GM21526 (cell line): ENCODE measurements at regions not wholly inside any gene's neighbourhood (a gene's known extent, or its start where the extent isn't known, plus 50 kb on each side); places are given as distances from the start of the nearest gene placed in this dataset.

ENCODE experiments used
- ATAC-seq: cut with Tn5 transposase; IDR thresholded peaks from one replicate; pipeline ENCODE4 v1.9.1; 2021; ENCODE audit warnings: moderate library complexity; ENCODE audit not compliant: unreplicated experiment, low FRiP score

DNA sequence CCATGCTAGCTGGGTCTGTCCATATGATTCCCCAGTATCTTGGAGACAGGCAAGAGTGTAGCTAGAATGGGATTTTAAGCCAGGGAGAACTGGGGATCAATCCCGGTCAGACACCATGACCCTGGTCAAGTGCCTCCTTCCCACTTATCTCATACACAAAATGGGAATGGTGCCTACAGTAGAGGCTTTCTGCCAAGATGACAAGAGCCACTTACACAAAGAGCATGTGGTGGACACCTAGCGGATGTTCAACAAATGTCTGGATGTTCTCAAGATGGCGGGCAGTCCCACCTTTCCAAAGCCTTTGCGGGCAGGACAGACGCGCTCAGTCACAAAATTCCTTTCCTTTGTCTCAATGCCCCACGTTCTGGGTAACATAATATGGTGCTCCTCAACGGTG, 57.3 kb downstream of the MAF start:
- no peak for ATAC-seq

DNA sequence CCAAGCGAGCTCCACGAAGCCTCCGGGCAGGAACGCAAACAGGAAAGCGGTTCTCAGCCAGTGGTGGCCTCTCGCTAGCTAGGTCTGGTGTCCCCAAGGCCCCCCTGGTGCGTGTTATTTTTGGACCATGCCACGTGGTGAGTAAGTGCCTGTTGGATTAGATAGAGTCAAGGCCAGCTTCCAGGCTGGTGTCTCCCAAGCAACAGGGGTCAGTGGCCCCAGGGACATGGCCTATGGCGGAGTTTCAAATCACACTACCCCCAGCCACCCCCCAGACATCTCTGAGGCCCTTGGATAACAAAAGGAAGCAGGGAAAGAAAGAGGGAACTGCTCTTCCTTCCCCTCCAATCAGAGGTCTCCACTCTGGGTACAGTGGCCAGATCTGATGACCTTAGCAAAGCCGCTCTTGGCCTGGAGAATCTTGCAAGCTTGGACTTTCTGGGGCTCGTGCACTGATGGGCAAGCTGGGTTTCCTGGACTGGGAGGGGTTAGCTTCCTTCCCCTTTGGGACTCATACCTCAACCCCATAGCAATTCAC, 58.2 kb downstream of the MAF start:
- ATAC-seq, result no peak

DNA sequence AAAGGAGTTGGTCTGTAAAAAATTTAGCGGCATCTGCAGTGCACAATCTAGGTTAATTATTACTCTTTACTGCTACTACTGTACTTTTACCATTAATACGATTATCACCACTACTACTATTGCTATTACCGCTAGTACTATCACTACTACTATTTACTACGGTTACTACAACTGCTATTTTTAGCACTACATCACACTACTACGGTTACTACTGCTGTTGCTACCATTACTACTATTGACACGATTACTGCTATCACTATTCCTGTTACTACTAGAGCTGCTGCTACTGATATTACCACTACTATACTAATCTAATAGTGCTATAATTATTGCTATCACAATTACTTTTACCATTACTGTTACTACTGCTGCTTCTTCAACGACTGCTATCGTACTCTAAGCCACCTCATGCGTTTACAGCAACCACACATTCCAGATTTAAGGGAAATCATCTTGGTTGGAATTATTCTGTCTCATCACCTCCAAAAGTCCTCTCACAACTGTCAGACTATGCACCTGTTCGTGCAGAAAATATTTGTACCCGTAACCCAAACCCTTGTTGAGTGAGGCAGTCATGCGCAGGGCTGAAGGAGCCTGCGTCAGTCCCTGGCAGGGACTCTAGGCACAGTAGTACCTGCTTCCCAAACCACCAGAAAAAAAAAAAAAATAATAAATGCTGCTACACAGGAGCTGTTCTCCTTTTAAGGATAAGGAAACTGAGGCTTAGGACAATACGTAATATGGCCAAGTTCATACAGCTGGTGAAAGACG, 59.5 kb downstream of the MAF start:
- ATAC-seq, result no peak

DNA sequence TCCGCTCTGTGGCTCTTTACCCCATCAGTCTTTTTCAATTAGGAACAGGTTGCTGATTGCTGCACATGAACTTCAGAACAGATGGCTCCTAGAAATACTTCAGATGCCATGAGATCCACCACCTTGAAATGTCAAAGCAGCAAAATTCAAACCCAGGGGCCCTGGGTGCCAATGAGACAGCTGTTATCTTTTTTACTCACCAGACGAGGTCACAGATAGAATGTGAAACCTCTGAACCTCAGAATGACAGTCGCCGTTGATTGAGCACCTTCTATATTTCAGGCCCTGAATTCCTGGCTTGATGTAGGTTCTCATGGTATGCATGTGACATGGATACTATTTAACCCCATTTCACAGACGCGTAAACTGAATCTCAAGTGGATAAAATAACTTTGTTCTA, 63.0 kb downstream of the MAF start:
- no peak for ATAC-seq

DNA sequence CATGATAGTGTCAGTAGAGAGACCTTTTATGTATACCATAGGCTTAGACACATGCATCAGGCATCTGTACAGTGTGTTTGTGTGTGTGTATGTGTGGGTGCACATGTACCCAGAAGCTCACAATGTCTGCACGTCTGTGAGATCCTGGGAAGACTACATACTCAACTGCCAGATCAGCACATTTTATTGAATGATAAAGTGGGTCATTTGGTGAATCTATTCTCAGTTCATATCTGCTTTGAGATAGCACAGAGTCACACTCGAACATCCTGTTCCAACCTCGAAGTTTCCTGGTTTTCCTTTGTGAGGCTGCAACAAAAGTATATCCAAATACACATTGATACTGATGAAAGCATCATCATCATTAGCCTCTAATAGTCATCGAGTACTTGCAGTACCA, 63.6 kb downstream of the MAF start:
- no peak for ATAC-seq

DNA sequence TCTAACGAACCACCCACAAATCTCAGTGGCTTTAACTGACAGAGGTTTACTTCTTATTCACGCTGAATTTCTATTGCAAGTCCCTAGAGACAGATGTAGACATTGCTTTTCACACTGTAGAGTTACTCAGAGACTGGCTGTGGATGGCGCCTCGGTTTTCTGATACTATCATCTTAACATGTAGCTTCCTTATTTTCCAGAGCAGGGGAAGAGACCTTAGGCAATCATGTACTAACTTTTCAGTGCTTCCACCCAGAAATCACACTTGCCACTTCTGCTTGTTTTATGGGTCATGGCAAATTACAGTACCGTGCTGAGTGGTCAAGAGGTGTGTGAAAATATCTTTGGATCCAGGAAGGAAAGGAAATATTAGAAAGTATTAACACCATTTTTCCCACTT, 65.4 kb downstream of the MAF start:
- ATAC-seq, result no peak

DNA sequence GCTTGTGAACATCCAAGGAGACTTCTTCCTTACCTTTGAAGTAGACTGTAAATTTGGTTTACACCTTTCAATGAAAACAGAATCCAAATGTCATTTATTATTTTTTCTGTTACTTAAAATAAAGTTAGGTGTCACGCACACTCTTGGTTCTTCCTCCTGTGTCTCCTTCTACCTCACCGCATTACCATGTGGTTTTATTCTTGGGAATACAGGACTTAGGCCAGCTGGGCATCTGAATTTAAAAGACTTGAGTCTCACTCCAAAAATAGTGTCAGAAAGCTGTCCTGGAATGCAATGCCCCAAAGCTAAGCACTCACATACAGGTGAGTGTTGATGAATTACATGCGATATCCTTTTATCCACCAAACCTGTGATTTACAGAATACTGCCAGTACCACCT, 66.4 kb downstream of the MAF start:
- no peak for ATAC-seq

DNA sequence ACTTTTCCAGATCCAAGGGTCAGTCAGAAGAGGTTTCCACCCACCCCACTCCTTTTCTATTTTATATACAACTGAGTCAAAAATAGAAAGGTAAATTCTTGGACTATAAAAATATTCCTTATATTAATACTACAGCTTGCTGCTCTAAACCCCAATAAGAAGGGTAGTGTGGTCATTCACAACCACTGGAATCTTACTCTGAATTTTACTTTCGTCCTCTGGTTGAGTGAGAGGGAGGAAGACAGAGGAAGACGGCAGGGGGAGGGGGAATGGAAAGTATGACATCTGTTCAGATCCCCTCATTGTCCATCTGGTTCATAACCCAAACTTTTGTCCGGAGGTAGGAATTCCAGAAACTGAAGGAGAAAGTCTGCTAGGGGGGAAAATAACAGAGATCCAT, 67.2 kb downstream of the MAF start:
- ATAC-seq, result no peak

DNA sequence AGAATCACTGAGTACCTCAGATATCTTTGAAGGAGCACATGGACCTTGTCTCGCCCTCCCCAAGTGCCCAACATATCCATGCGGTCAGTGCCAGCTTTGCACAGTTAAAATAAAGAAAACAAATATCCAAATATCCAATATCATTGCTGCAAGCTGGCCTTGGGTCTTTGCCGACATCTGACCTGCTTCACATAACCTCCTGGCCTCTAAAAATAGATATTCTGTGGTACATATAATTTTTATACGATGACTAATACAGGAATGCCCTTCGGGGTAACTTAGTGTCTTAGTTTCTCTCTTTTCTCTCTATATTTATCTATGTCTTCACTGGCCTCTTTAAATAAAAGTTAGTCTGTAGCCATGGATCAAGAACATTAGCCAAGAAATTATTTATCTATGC, 67.8 kb downstream of the MAF start:
- no peak for ATAC-seq

DNA sequence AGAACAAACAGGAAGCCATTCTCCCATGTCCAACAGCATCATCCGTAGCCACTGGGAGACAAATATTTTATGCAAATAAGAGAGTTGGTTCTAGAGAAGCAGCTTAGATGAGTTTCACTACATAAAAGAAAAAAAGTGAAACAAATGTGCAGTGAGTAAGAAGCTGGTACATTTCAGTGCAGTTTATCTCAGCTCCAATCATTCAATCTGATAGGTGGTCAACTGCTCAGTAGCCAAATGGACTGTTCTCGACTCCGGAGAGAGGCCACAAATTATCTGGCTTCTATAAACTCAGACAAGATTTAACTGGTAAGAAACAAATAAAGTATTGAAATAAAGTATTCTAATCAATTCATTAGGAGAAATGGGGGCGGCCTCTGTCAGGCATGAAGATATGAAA, 68.3 kb downstream of the MAF start:
- no peak for ATAC-seq

DNA sequence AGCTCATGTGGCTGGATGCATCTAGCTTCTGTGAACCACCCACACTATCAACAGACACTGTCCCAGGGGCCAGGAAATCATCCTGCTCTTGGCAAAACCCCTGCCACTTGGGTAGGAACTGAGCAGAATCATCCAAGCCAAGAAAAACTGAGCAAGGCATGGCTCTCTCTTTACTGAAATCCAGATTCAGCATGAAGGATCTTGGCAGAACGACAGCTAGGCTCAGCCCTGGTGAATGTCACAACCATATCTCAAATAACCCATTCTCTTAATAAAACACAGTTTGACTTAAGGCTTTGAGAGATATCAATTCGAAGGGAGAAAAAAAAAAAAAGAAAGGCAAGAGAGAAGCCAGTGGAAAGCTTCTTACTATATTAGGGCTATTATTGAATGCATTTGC, 72.2 kb downstream of the MAF start:
- ATAC-seq, result no peak

DNA sequence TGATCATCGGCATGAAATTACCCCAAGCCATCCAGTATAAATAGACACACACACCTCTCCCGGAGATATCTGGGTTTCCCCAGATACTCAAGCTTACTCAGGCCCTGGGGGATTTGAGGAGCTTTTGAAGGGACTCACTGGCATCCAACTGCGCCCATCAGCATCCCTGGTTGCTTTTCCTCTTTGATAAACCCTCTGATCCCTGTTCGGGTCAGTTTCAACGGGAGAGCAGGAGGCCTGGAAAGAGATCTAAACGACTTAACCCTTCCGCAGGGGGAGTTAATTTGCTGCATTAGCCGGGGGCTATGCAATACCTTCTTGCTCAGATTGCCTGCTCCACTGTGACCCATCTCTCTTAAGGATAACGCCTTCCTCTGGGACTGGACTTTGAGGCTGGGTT, 76.6 kb downstream of the MAF start:
- no peak for ATAC-seq

DNA sequence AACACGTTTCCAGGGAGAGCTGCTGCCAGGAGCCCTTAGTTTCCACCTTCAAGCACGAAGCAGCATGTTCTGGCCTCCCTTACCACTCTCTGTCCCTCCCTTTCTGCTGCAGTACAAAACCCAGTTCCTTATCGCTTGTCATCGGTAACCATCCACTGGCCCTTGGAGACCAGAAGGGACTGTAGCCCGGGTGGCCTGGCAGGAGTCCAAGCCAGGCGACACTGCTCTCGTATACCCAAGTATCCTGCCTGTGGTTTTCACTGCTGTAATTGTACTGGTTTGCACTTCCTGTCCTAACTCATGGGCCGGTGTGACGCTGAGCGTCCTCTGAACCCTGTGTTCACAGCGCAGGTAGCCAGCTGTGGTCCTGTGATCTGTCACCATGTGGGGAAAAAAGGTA, 81.1 kb downstream of the MAF start:
- no peak for ATAC-seq

DNA sequence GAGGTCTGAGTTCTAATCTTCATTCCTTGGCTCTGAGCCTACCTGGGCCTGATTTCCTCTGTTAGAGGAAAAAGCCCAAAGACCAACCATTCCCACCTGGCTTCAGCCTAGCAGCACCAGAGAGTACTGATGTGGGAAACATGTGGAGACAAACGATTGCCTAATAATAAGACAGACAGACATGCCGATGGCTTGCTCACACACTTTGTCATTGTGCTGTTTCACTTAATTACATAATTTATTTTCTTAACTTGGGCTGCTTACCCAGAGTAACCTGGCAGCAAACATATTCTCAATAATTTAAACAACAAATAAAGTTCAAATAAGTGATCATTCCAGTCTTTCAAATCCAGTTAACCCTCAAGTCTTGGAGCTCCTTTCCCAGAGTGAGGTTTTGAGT, 83.4 kb downstream of the MAF start:
- ATAC-seq, result no peak

DNA sequence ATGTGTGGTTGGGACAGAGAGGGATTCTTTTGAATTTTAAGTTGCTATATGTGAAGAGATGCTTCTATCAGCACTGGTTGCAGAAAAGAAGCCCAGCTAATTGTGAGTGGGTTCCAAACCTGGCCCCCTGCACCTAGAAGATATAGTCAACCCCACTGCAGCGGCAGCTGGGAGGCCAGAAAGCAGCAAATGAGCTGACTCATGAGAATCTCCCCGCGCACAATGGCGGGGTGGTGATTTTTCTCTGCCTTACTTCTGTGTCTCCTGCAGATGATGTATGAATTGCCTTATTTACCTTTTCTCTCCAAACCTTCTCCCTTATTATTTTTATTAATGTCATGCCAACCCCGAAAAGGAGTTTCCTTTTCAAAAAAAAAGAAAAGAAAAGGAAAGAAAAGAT, 89.7 kb downstream of the MAF start:
- ATAC-seq, result no peak

DNA sequence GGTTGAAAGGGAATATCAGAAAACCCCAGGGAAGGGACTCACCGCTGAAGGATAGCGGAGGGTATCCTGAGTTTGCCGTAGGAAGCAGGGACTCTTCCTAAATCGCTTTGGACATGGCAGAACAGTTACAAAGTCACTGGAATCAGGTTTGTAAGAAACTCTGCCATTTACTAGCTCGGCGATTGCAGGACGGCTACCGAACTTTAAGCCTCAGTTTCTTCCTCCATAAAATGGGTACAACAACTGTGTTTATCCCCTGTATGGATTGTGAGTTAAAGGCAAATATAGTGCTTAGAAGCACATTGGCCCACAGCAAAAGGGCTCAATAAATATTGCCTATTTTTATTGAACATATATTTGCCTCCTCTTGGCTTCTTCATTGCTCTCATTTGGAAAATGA, 90.6 kb downstream of the MAF start:
- no peak for ATAC-seq

DNA sequence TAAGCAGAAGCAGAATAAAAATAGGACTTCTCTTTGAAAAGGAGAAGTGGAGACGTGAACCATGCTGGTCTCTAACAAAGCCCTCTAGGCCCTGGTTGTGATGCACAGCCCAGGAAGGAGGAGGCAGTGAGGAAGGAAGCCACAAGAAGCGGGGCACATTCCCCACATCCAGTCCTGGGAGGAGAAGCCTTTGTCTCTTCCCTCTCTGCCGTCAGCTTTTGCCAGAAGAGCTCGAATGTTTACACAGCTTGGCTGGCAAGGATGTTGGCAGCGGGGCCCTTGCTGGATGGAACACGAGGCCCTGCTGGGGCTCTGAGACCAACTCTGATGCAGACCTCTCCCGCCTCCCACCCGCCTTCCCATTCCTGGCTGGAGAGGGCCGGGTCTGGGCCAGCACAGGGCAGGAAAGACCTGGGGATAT, 91.3 kb downstream of the MAF start:
- ATAC-seq, result no peak

DNA sequence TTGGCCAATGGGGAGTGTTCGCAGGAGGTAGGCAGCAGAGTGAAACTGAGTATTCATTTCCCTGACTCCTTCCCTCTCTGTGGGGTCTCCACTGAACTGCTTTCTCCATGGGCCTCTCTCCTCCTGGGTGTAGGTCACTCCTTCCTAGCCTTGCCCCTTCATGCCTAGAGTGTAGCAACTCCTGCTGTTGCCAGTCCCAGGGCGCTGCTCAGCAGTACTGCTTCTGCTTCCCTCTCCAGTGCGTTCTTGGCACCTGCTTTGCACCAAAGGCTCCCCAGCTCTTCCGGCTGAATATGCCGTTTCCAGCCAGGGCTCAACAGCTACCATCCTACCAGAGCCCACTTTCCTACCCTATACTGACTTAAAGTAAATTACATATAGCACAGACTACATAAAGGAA, 92.2 kb downstream of the MAF start:
- no peak for ATAC-seq

DNA sequence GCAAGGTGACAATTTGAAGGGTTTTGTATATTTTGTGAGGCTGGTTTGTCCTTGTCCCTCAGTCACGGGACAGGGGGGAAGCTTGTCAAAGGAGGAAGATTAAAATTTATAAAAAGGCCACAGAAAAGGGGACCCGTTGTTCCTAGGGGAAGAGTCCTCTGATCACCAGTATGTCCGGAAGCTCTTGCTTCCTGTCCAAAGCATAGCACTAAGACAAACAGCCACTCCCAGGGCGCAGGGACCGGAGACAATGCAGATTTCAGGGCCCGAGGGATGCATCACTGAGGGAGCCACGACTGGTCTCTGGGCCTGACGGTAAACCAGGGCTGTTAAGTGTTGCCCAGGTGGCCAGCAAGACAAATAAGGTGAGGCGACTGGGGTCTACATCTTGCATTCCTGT, 95.2 kb downstream of the MAF start:
- no peak for ATAC-seq

DNA sequence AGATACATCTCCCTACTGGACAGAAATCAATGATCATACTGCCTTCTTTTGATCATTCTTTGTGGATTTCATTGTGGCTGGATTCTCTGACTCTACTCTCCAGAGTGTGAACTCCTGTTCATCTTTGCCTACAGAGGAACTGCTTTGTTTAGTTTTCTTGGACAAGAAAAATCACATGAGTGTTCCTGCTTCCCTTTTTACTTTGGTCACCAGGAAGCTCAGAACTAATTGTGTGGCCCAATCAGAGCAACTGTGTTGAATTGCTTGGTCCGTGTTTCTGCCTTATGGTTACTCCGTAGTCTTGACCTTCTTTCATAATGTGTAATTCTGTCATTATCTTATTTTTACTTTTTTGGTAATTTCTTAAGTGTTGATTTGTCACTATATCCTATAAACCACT, 97.0 kb downstream of the MAF start:
- ATAC-seq, result no peak

DNA sequence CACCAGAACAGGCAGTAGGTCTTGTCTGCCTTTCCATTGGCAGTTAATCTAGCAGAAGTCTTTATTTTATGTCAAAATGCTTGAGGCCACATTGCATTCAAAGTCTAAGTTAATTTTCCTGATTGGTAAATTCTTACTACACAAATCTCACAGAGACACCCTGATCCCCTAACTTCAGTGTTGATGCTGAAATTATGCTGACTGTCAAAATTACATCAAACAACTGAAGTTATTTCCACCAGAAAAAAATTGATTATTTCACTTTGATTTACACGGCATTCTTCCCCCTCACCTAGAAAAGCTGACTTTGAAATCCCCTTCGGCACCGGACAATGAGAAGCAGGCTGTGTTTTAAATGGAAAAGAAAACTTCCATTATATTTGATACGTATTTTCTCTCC, 99.1 kb downstream of the MAF start:
- no peak for ATAC-seq

DNA sequence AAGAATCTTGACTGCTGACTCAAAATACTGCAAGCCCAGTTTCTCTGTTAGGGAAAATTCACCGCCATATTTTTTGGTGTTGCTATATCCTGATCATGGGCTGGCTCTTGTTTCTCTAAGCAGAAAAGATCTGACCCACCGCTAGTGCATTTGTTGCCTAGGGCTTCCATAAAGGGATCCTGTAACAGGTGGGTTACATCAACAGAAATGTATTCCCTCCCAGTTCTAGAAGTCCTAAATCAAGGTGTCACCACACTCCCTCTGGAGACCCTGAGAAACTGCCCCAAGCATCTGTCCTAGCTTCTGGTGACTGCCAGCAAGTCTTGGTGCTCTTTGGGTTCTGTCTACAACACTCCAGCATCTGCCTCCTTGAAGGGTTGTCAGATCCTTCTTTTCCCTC, 99.7 kb downstream of the MAF start:
- ATAC-seq, result no peak

DNA sequence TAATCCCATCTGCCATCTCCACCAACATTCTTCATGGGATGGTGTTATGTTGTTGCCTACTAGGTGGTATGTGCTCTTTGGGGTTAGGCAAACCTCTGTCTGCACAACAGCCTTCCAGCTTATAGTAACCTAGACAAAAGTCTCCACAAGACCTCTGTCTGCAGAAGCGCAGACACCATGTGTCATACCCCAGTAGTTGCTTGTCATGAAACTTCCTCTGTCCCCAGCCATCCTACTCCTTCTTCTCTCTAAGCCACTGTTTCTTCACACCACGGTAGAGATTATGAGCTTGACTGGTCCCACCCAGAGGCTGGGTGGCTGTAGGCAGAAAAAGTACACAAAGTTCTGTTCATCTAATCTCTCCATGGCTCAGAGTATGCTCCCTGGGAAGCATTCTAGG, 100.3 kb downstream of the MAF start:
- no peak for ATAC-seq
